RWPE2 (cell line): ENCODE measurements at regions not wholly inside any gene's neighbourhood (a gene's known extent, or its start where the extent isn't known, plus 50 kb on each side); places are given as distances from the start of the nearest gene placed in this dataset.

Source experiments
- ATAC-seq: fragments of 200-7000 bp; cut with Tn5 transposase; 3 replicates; pipeline ENCODE4 v1.9.1; 2021; ENCODE audit warnings: low read depth
- DNase-seq: peaks from one replicate; pipeline ENCODE4 v3.0.0-alpha.2; 2020; ENCODE audit warnings: low spot score
- H3K27ac ChIP-seq: fragments of 450-650 bp; 2 replicates; pipeline ENCODE4 v1.5.1; 2017; ENCODE audit warnings: mild to moderate bottlenecking; ENCODE audit not compliant: poor library complexity, severe bottlenecking
- H3K27me3 ChIP-seq: fragments of 250-450 bp; sonication (Bioruptor Pico); 2 replicates; pipeline ENCODE4 v1.5.1; 2021; ENCODE audit warnings: mild to moderate bottlenecking, moderate library complexity; ENCODE audit not compliant: insufficient read depth, poor library complexity, severe bottlenecking
- H3K36me3 ChIP-seq: fragments of 250-450 bp; sonication (Bioruptor Pico); 2 replicates; pipeline ENCODE4 v1.5.1; 2020; ENCODE audit warnings: low read depth, mild to moderate bottlenecking, moderate library complexity
- H3K4me1 ChIP-seq: fragments of 250-450 bp; sonication (Bioruptor Pico); 2 replicates; pipeline ENCODE4 v1.5.1; 2021; ENCODE audit warnings: mild to moderate bottlenecking, moderate library complexity; ENCODE audit not compliant: insufficient read depth, poor library complexity, severe bottlenecking
- H3K4me3 ChIP-seq: fragments of 250-450 bp; sonication (Bioruptor Pico); 2 replicates; pipeline ENCODE4 v1.5.1; 2021; ENCODE audit warnings: mild to moderate bottlenecking, moderate library complexity; ENCODE audit not compliant: severe bottlenecking
- H3K9me3 ChIP-seq: fragments of 250-450 bp; sonication (Bioruptor Pico); 2 replicates; pipeline ENCODE4 v1.5.1; 2021; ENCODE audit warnings: mild to moderate bottlenecking, moderate library complexity; ENCODE audit not compliant: severe bottlenecking
- TF ChIP-seq, protein P1 (sequence below): fragments of 450-650 bp; IDR thresholded peaks from one replicate; pipeline ENCODE4 v1.5.1; 2017; ENCODE audit warnings: mild to moderate bottlenecking, moderate library complexity; ENCODE audit not compliant: poor library complexity, severe bottlenecking

DNA sequence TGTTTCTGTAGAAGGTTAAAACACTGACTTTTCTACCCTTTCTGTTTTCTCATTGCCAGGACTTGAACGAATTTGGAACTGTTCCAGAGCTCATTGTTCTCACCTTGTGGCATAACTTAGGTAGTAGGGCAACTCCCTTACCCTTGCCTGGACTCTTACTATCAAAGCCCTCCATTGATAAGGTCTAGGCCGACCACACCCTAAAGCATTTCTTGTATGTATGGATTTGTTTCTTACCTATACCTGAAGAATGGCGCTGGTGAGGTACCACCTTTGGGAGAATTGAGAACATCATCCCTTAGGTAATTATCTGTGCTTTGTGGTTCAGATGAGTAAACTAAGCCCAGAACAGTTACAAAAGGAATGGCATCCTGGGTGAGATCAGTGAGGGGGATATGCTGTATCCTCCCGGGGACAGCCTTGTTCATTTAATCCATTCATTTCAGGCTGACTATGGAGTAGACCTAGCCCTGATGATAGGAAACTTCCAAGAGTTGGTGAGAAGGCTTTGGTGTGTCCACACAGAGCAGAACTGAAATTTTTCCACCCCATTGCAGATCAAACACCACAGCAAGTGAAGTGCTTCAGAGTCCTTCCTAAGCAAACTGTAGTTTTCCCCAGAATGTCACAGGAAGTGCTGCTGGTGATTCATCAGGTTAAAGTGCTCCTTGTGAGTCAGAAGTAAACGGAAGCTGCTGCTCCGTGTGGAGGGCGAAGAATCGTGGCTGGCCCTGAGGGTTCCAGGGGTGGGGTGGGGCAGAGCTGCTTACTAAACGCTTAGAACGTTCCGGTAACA, 113.0 kb downstream of the TEX26 start:
- H3K4me1 ChIP-seq, result peaks cover 25% of the 10 kb centered on the region
- ATAC-seq (peak; percentile 95), DNase-seq (peak; percentile 86)
- no peaks in the 10 kb centered on the region for H3K36me3 ChIP-seq
- no peak overlapping the region for H3K4me3 ChIP-seq
- H3K9me3 ChIP-seq, result no peaks in the 10 kb centered on the region
- H3K27me3 ChIP-seq, result no peaks in the 10 kb centered on the region
- TF ChIP-seq, protein P1, sequence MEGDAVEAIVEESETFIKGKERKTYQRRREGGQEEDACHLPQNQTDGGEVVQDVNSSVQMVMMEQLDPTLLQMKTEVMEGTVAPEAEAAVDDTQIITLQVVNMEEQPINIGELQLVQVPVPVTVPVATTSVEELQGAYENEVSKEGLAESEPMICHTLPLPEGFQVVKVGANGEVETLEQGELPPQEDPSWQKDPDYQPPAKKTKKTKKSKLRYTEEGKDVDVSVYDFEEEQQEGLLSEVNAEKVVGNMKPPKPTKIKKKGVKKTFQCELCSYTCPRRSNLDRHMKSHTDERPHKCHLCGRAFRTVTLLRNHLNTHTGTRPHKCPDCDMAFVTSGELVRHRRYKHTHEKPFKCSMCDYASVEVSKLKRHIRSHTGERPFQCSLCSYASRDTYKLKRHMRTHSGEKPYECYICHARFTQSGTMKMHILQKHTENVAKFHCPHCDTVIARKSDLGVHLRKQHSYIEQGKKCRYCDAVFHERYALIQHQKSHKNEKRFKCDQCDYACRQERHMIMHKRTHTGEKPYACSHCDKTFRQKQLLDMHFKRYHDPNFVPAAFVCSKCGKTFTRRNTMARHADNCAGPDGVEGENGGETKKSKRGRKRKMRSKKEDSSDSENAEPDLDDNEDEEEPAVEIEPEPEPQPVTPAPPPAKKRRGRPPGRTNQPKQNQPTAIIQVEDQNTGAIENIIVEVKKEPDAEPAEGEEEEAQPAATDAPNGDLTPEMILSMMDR, result no peak
- H3K27ac ChIP-seq, result peak overlapping the region; percentile 96

DNA sequence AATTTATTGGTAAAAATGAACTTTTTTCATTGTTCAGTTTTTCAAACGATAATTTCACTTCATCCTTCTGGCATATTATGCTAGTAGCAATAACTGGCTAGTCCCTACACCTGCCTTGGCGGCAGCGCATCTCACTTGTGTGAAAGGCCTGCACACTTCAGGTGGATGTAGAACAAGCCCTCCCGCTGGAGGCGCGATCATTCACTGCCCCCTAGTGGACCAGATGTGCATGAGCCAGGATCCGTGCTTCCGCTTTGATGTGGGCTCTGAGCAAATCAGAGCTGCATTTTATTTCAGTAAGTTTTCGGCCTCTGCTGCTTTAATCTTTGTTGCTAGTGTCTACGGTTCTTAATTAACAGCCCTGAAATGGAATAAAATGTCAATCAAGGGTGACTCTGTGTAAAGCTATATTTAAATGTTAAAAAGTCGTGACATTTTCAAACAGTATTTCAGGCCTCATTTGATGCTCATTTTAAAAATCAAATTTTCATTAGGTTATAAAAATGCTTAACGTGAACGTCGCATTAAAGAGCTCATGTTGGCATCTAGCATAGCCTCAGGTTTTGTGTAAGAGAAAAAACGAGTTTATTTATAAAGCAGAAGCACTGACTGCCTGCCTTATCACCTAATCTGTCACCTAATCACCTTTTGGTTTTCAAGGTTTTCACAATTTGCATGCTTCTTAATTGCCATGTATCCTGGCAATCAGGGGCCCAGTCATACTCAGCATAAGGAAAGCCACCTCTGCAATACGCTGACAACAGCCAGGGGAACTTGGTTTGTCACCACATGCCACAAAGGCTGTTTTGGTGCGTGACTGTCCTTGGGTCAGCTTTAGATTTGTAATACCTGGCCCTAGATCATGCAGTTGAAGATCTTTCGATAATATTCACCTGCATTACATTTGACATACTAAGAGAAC, 112.2 kb downstream of the TEX26 start:
- Histone ChIP-seq H3K4me3 (no peak overlapping the region), H3K9me3 (no peaks in the 10 kb centered on the region), H3K36me3 (no peaks in the 10 kb centered on the region), H3K27me3 (no peaks in the 10 kb centered on the region), H3K4me1 (peaks cover 25% of the 10 kb centered on the region), H3K27ac (peak overlapping the region; percentile 96)
- peak; percentile 67 for ATAC-seq
- TF ChIP-seq, protein P1, result peak; percentile 93
- no peak for DNase-seq

DNA sequence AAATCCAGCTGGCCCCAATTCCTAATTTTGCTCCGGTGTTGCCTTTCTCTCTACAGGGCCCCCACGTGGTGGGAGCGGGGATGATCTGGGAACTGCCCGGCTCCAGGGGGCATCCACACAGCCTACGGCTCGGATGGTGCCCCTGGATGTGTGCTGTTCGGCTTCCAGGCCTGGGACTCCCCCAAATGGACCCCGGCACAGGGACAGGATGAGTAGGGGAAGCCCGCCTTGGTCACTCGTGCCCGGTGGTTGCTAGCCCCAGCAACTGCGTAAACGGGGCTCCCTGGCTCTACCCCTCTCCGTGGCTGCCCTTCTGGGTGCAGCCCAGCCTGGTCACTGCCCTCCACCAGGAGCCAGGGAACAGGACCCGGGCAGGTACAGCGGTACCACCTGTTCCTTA, 111.5 kb downstream of the TEX26 start:
- DNase-seq (no peak), ATAC-seq (no peak)
- TF ChIP-seq, protein P1, result no peak
- Histone ChIP-seq H3K36me3 (no peaks in the 10 kb centered on the region), H3K9me3 (no peaks in the 10 kb centered on the region), H3K27me3 (no peaks in the 10 kb centered on the region), H3K27ac (no peak overlapping the region), H3K4me1 (peaks cover 25% of the 10 kb centered on the region), H3K4me3 (no peak overlapping the region)

DNA sequence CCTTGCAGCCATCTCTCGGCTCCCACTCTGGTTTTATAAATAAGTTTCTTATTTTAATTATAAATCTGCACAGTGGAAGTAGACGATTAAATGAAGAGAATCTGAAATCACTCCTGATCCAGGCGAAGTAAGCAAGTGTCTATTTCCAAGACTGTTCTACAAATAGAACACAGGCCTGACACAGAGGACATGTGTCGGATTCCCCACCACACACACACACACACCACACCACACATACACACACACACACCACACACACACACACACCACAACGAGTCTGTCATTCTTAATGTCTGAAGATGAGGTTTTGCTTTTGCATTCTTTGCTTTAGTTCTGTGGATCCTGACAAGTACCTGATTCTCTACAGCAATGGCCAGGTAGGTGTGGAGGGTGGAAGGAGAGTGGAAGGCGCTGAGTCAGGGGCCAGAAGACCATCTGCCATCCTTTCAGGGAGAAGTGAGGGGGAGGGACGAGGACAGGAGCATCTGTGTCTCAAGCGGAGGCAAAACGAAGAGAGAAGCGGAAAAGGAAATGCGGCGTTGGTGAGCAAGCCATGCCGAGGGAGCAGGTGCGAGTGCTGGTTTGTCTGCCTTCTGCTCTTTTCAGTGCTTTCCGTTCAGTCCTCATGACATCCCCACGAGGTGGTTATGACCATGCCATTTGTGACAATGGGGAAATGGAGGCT, 110.2 kb downstream of the TEX26 start:
- H3K4me3 ChIP-seq, result no peak overlapping the region
- DNase-seq (no peak), ATAC-seq (no peak)
- peaks cover 25% of the 10 kb centered on the region for H3K4me1 ChIP-seq
- no peaks in the 10 kb centered on the region for H3K9me3 ChIP-seq
- TF ChIP-seq, protein P1, result no peak
- H3K36me3 ChIP-seq, result no peaks in the 10 kb centered on the region
- no peaks in the 10 kb centered on the region for H3K27me3 ChIP-seq
- no peak overlapping the region for H3K27ac ChIP-seq
